AG09319 (cell line): ENCODE measurements at regions not wholly inside any gene's neighbourhood (a gene's known extent, or its start where the extent isn't known, plus 50 kb on each side); places are given as distances from the start of the nearest gene placed in this dataset.

Experiments
- DNase-seq: peaks from one replicate; pipeline ENCODE4 v3.0.0-alpha.2; 2010; ENCODE audit warnings: low read depth; ENCODE audit errors: extremely low read depth
- CTCF ChIP-seq: IDR thresholded peaks from 2 replicates; pipeline ENCODE4 v1.5.1; 2011; ENCODE audit warnings: low read depth, mild to moderate bottlenecking, inconsistent platforms, low read length, moderate library complexity

GRCh38 chr10:33818343-33818742, 483.9 kb upstream of the NRP1 start:
- no peak for DNase-seq
- no peak for TF ChIP-seq CTCF

GRCh38 chr10:33817605-33818004, 483.1 kb upstream of the NRP1 start:
- no peak for TF ChIP-seq CTCF
- DNase-seq, result no peak

- no peak for TF ChIP-seq CTCF
- DNase-seq, result no peak
Observed at GRCh38 chr10:33815776-33816175, 481.3 kb upstream of the NRP1 start.

GRCh38 chr10:33813871-33814270, 479.4 kb upstream of the NRP1 start:
- no peak for DNase-seq
- no peak for TF ChIP-seq CTCF

GRCh38 chr10:33813415-33813814, 478.9 kb upstream of the NRP1 start:
- DNase-seq, result no peak
- TF ChIP-seq CTCF, result no peak

GRCh38 chr10:33812586-33812985, 478.1 kb upstream of the NRP1 start:
- no peak for TF ChIP-seq CTCF
- no peak for DNase-seq

GRCh38 chr10:33810986-33811385, 476.5 kb upstream of the NRP1 start:
- DNase-seq, result no peak
- no peak for TF ChIP-seq CTCF

GRCh38 chr10:33809732-33810131, 475.3 kb upstream of the NRP1 start:
- DNase-seq, result no peak
- no peak for TF ChIP-seq CTCF
